ENCODE measurements at regions not wholly inside any gene's neighbourhood (a gene's known extent, or its start where the extent isn't known, plus 50 kb on each side); places are given as distances from the start of the nearest gene placed in this dataset.

- no peaks in the 10 kb centered on the region for H3K9me2 ChIP-seq (replicated peaks; ENCODE audit: low read depth, low read length)
- no peak overlapping the region for H3K4me3 ChIP-seq (ENCODE audit: low read length, poor library complexity, severe bottlenecking)
- H2AFZ ChIP-seq (ENCODE audit: low read length), result peak overlapping the region; percentile 69
- H4K20me1 ChIP-seq (ENCODE audit: insufficient read depth, low read length, poor library complexity, severe bottlenecking), result no peaks in the 10 kb centered on the region
- no peaks in the 10 kb centered on the region for H3K27me3 ChIP-seq (ENCODE audit: insufficient read depth, low read length, poor library complexity, severe bottlenecking)
- peaks cover 57% of the 10 kb centered on the region for H3K4me1 ChIP-seq (ENCODE audit: insufficient read depth, low read length, poor library complexity, severe bottlenecking)
- peaks cover 11% of the 10 kb centered on the region for H3F3A ChIP-seq (ENCODE audit: low read depth)
- no peaks in the 10 kb centered on the region for H3K36me3 ChIP-seq (ENCODE audit: insufficient read depth, low read length)
- no peak overlapping the region for H3K9ac ChIP-seq (ENCODE audit: low read depth, low read length, poor library complexity, severe bottlenecking)
- no peaks in the 10 kb centered on the region for H3K79me2 ChIP-seq (ENCODE audit: insufficient read depth, low read length)
- H3K9me3 ChIP-seq (ENCODE audit: insufficient read depth, low read depth, low read length), result no peaks in the 10 kb centered on the region
- TF ChIP-seq EZH2phosphoT487 (IDR thresholded peaks at IDR 0.05; ENCODE audit: borderline replicate concordance) (no peak), CTCF (conservative IDR thresholded peaks at IDR 0.05; ENCODE audit: low read length) (no peak)
- H3K4me2 ChIP-seq (ENCODE audit: low read depth, low read length, poor library complexity, severe bottlenecking), result no peak overlapping the region
These were observed 101.6 kb downstream of the LBH start for GRCh38 chr2:30332791-30333453.

- Histone ChIP-seq H3K4me1 (ENCODE audit: insufficient read depth, low read length, poor library complexity, severe bottlenecking) (peaks cover 60% of the 10 kb centered on the region), H3K9ac (ENCODE audit: low read depth, low read length, poor library complexity, severe bottlenecking) (peak overlapping the region; percentile 60), H3F3A (ENCODE audit: low read depth) (peaks cover 11% of the 10 kb centered on the region), H3K4me2 (ENCODE audit: low read depth, low read length, poor library complexity, severe bottlenecking) (peak overlapping the region; percentile 71), H3K79me2 (ENCODE audit: insufficient read depth, low read length) (no peaks in the 10 kb centered on the region), H4K20me1 (ENCODE audit: insufficient read depth, low read length, poor library complexity, severe bottlenecking) (no peaks in the 10 kb centered on the region), H3K27me3 (ENCODE audit: insufficient read depth, low read length, poor library complexity, severe bottlenecking) (no peaks in the 10 kb centered on the region), H3K9me2 (replicated peaks; ENCODE audit: low read depth, low read length) (no peaks in the 10 kb centered on the region), H3K36me3 (ENCODE audit: insufficient read depth, low read length) (no peaks in the 10 kb centered on the region), H2AFZ (ENCODE audit: low read length) (no peak overlapping the region; the same call in 1 of the 2 replicates), H3K9me3 (ENCODE audit: insufficient read depth, low read depth, low read length) (no peaks in the 10 kb centered on the region), H3K4me3 (ENCODE audit: low read length, poor library complexity, severe bottlenecking) (peak overlapping the region; percentile 39)
- TF ChIP-seq CTCF (conservative IDR thresholded peaks at IDR 0.05; ENCODE audit: low read length), result peak; percentile 61
- TF ChIP-seq EZH2phosphoT487 (IDR thresholded peaks at IDR 0.05; ENCODE audit: borderline replicate concordance), result no peak
These were observed 103.5 kb downstream of the LBH start for GRCh38 chr2:30334762-30335363.

- Histone ChIP-seq H3F3A (ENCODE audit: low read depth) (peaks cover 11% of the 10 kb centered on the region), H4K20me1 (ENCODE audit: insufficient read depth, low read length, poor library complexity, severe bottlenecking) (no peaks in the 10 kb centered on the region), H3K4me3 (ENCODE audit: low read length, poor library complexity, severe bottlenecking) (peak overlapping the region; percentile 10), H3K9ac (ENCODE audit: low read depth, low read length, poor library complexity, severe bottlenecking) (peak overlapping the region; percentile 60), H3K36me3 (ENCODE audit: insufficient read depth, low read length) (no peaks in the 10 kb centered on the region), H3K4me2 (ENCODE audit: low read depth, low read length, poor library complexity, severe bottlenecking) (peak overlapping the region; percentile 71), H3K27me3 (ENCODE audit: insufficient read depth, low read length, poor library complexity, severe bottlenecking) (no peaks in the 10 kb centered on the region), H3K9me2 (replicated peaks; ENCODE audit: low read depth, low read length) (no peaks in the 10 kb centered on the region), H2AFZ (ENCODE audit: low read length) (no peak overlapping the region), H3K79me2 (ENCODE audit: insufficient read depth, low read length) (no peaks in the 10 kb centered on the region), H3K9me3 (ENCODE audit: insufficient read depth, low read depth, low read length) (no peaks in the 10 kb centered on the region), H3K4me1 (ENCODE audit: insufficient read depth, low read length, poor library complexity, severe bottlenecking) (peaks cover 60% of the 10 kb centered on the region)
- 0 out of 2 replicates have a peak, but pooled peaks have one; percentile 23 for TF ChIP-seq CTCF (conservative IDR thresholded peaks at IDR 0.05; ENCODE audit: low read length)
- no peak for TF ChIP-seq EZH2phosphoT487 (IDR thresholded peaks at IDR 0.05; ENCODE audit: borderline replicate concordance)
These were observed 104.8 kb downstream of the LBH start for GRCh38 chr2:30336084-30336483.

All from Loucy (cell line).